Colonic mucosa (tissue), 4 donors: ENCODE measurements at regions not wholly inside any gene's neighbourhood (a gene's known extent, or its start where the extent isn't known, plus 50 kb on each side); places are given as distances from the start of the nearest gene placed in this dataset.

Experiments used
- DNase-seq: peaks from one replicate; pipeline ENCODE4 v3.0.0-alpha.2; 2020
- H3K27ac ChIP-seq: fragments of 200-600 bp; one replicate; pipeline ENCODE4 v1.8.0; 2021
- H3K27me3 ChIP-seq: fragments of 200-600 bp; one replicate; pipeline ENCODE4 v1.8.0; 2021
- H3K36me3 ChIP-seq: fragments of 200-600 bp; one replicate; pipeline ENCODE4 v1.8.0; 2021
- H3K4me1 ChIP-seq: fragments of 200-600 bp; one replicate; pipeline ENCODE4 v1.8.0; 2021; ENCODE audit warnings: mild to moderate bottlenecking
- H3K4me3 ChIP-seq: fragments of 200-600 bp; one replicate; pipeline ENCODE4 v1.8.0; 2021
- H3K9ac ChIP-seq, 2 donors: one replicate each; pipeline ENCODE4 v1.7.0; 2013; ENCODE audit warnings: control low read depth in 2 of 2, low read depth in 2 of 2, low read length in 2 of 2
- H3K9me3 ChIP-seq: fragments of 200-600 bp; one replicate; pipeline ENCODE4 v1.8.0; 2021
- CTCF ChIP-seq: fragments of 200-600 bp; IDR thresholded peaks from one replicate; pipeline ENCODE4 v1.8.0; 2022; ENCODE audit warnings: antibody characterized with exemption, mild to moderate bottlenecking
- intact Hi-C: fragments of 100-400 bp; cut with DNase I; formaldehyde crosslinking; loops from one replicate; pipeline ENCODE4 v1.14.1; 2022
- donor health status: healthy.
- donor health status: DM: no; HTN: no; CAD: no.
- donor health status: DM: no; HTN: no; CAD: no.

DNA sequence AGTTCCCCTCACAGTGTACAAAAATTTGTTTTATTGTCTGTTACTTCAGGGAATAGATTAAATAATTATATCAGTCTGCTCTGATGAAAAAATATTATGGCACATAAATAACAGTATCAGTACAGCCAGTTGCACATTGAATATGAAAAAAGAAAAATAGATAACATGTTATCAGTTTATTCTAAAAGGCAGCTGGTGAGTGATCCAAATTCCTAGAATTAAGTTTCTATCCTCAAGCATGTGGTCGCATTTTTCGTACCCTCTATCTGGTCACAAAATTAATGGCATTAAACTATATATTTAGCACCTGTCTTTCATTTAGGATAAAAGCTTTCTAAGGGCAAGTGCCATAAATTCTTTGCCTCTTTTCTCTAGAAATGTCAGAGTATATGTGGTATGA is 944.8 kb upstream of the PCDH9 start:
- no peaks in the 10 kb centered on the region for H3K4me1 ChIP-seq
- H3K36me3 ChIP-seq: no peaks in the 10 kb centered on the region
- no peaks in the 10 kb centered on the region for H3K27me3 ChIP-seq
- no peak overlapping the region for H3K4me3 ChIP-seq
- intact Hi-C loops: no loop called here
- H3K27ac ChIP-seq: no peak overlapping the region
- no peak for TF ChIP-seq CTCF
- H3K9ac ChIP-seq: no peak overlapping the region
- no peak for DNase-seq
- H3K9me3 ChIP-seq: no peaks in the 10 kb centered on the region

GRCh38 chr13:68173111-68173510 is 943.0 kb upstream of the PCDH9 start:
- Histone ChIP-seq H3K9ac (no peak overlapping the region), H3K27ac (no peak overlapping the region), H3K4me3 (no peak overlapping the region), H3K36me3 (no peaks in the 10 kb centered on the region), H3K27me3 (no peaks in the 10 kb centered on the region), H3K4me1 (no peaks in the 10 kb centered on the region), H3K9me3 (no peaks in the 10 kb centered on the region)
- intact Hi-C loops: no loop called here
- TF ChIP-seq CTCF: no peak
- DNase-seq: no peak

DNA sequence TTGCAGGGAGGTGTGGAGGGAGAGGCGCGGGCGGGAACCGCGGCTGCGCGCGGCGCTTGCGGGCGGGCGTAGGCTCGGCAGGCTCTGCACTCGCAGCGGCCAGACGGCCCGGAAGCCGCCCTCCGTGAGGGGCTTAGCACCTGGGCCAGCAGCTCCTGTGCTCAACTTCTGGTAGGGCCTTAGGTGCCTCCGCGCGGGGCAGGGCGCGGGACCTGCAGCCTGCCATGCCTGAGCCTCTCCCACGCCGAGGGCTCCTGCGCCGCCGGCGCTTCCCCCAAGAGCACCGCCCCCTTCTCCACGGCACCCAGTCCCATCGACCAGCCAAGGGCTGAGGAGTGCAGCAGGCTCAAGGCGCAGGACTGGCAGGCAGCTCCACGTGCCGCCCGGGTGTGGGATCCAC is 940.8 kb upstream of the PCDH9 start:
- Histone ChIP-seq H3K27ac (no peak overlapping the region), H3K36me3 (no peaks in the 10 kb centered on the region), H3K4me3 (no peak overlapping the region), H3K9ac (no peak overlapping the region), H3K4me1 (no peaks in the 10 kb centered on the region), H3K27me3 (no peaks in the 10 kb centered on the region), H3K9me3 (no peaks in the 10 kb centered on the region)
- no peak for DNase-seq
- intact Hi-C loops: no loop called here
- no peak for TF ChIP-seq CTCF

GRCh38 chr13:68168448-68168847 is 938.3 kb upstream of the PCDH9 start:
- H3K27me3 ChIP-seq: no peaks in the 10 kb centered on the region
- H3K4me3 ChIP-seq: no peak overlapping the region
- no peak overlapping the region for H3K9ac ChIP-seq
- H3K9me3 ChIP-seq: no peaks in the 10 kb centered on the region
- no peak for TF ChIP-seq CTCF
- no peaks in the 10 kb centered on the region for H3K36me3 ChIP-seq
- H3K4me1 ChIP-seq: no peaks in the 10 kb centered on the region
- no peak for DNase-seq
- intact Hi-C loops: no loop called here
- H3K27ac ChIP-seq: no peak overlapping the region

GRCh38 chr13:68160466-68160865 is 930.3 kb upstream of the PCDH9 start:
- no peak for DNase-seq
- no peaks in the 10 kb centered on the region for H3K9me3 ChIP-seq
- H3K27me3 ChIP-seq: no peaks in the 10 kb centered on the region
- TF ChIP-seq CTCF: no peak
- H3K36me3 ChIP-seq: no peaks in the 10 kb centered on the region
- no peak overlapping the region for H3K27ac ChIP-seq
- H3K4me1 ChIP-seq: no peaks in the 10 kb centered on the region
- no peak overlapping the region for H3K4me3 ChIP-seq
- intact Hi-C loops: no loop called here
- no peak overlapping the region for H3K9ac ChIP-seq

GRCh38 chr13:68152414-68152813 is 922.3 kb upstream of the PCDH9 start:
- H3K27ac ChIP-seq: no peak overlapping the region
- H3K27me3 ChIP-seq: no peaks in the 10 kb centered on the region
- no peaks in the 10 kb centered on the region for H3K9me3 ChIP-seq
- intact Hi-C loops: no loop called here
- no peaks in the 10 kb centered on the region for H3K36me3 ChIP-seq
- H3K4me3 ChIP-seq: no peak overlapping the region
- TF ChIP-seq CTCF: no peak
- H3K4me1 ChIP-seq: no peaks in the 10 kb centered on the region
- no peak for DNase-seq
- H3K9ac ChIP-seq: no peak overlapping the region
